Duodenal mucosa (tissue), 2 donors: ENCODE measurements at regions not wholly inside any gene's neighbourhood (a gene's known extent, or its start where the extent isn't known, plus 50 kb on each side); places are given as distances from the start of the nearest gene placed in this dataset.

Experiments used
- H3K27ac ChIP-seq: one replicate; pipeline ENCODE4 v1.7.0; 2013; ENCODE audit warnings: low read depth, low read length
- H3K27me3 ChIP-seq, 2 donors: one replicate each; pipeline ENCODE4 v1.7.0; 2013; ENCODE audit warnings: low read length in 2 of 2, control low read depth in 1 of 2; ENCODE audit not compliant: insufficient read depth in 2 of 2, control insufficient read depth in 1 of 2
- H3K36me3 ChIP-seq, 2 donors: one replicate each; pipeline ENCODE4 v1.7.0; 2013; ENCODE audit warnings: low read length in 2 of 2, control low read depth in 1 of 2; ENCODE audit not compliant: insufficient read depth in 2 of 2, control insufficient read depth in 1 of 2
- H3K4me1 ChIP-seq, 2 donors: one replicate each; pipeline ENCODE4 v1.7.0; 2013; ENCODE audit warnings: low read length in 2 of 2, control low read depth in 1 of 2; ENCODE audit not compliant: insufficient read depth in 2 of 2, control insufficient read depth in 1 of 2
- H3K4me3 ChIP-seq, 2 donors: one replicate each; pipeline ENCODE4 v1.7.0; 2013; ENCODE audit warnings: low read length in 2 of 2, low read depth in 1 of 2
- H3K9ac ChIP-seq, 2 donors: one replicate each; pipeline ENCODE4 v1.7.0; 2013; ENCODE audit warnings: low read length in 2 of 2, low read depth in 1 of 2
- H3K9me3 ChIP-seq, 2 donors: one replicate each; pipeline ENCODE4 v1.7.0; 2013; ENCODE audit warnings: low read length in 2 of 2, control low read depth in 1 of 2; ENCODE audit not compliant: control insufficient read depth in 1 of 2

DNA sequence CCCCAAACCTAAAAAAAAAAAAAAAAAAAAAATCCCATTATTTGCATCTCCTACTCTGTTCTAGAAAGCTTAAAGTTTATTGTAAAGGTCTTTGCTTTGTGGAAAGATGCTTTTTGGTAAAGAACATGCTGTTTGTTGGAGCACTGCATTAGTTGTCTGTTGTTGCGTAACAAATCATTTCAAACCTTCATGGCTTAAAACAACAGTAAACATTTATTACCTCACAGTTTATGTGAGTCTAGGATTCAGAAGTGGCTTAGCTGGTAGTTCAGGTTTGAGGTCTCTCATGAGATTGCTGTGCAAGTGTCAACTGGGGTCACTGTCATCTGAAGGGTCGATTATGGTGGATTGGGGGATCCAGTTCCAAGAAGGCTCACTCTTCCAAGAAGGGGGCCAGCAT lies 155.2 kb upstream of the ZFP64 start:
- no peaks in the 10 kb centered on the region for H3K4me1 ChIP-seq
- no peak overlapping the region for H3K27ac ChIP-seq
- no peak overlapping the region for H3K9ac ChIP-seq
- H3K4me3 ChIP-seq = no peak overlapping the region
- H3K36me3 ChIP-seq = no peaks in the 10 kb centered on the region
- no peaks in the 10 kb centered on the region for H3K27me3 ChIP-seq
- no peaks in the 10 kb centered on the region for H3K9me3 ChIP-seq

DNA sequence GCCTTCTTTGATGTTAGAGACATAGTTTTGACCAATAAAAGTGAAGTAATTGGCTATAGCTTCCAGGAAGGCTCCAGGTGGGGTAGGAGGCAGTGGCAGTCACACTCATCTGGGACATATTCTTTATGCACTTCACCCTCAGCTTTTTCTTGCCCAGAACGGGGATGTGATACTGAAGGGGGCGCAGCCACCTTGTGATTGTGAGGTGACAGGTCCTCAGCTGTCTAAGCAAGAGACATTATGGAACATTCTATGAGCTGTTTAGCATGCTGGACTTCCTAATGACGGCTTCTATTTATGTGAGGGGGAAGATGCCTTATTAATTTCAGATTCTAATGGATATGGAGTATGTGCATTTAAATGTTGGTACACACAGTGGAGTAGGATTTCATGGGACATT lies 151.3 kb upstream of the ZFP64 start:
- no peak overlapping the region for H3K27ac ChIP-seq
- no peaks in the 10 kb centered on the region for H3K4me1 ChIP-seq
- H3K4me3 ChIP-seq = no peak overlapping the region
- H3K9ac ChIP-seq = no peak overlapping the region
- no peaks in the 10 kb centered on the region for H3K9me3 ChIP-seq
- no peaks in the 10 kb centered on the region for H3K36me3 ChIP-seq
- no peaks in the 10 kb centered on the region for H3K27me3 ChIP-seq

DNA sequence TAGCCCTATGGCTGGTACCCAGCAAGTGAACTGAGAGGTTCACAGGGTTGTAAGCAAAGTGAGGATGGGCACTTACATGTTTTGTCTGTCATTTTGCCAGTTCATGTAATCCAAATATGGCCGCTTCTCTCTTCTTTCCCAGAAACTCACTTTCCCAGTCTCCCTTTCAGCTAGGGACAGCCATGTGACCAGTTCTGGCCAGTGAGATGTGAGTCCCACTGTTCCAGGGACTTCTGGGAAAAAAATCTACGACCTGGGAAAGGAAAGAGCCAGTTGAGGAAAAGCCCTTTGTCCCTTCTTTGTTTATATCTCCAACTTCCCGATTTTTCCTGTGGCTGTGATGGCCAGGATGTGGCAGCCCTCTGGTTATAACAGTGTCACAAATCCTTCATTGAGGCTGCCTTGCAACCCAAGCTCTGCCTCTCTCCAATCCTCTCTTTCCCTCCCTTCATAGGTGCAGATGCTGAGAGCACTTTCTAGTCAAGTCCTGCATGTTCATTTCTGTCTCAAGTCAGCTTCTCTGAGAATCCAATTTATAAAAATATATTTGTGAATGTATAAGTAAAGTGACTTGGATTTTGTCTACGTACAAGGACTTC lies 148.6 kb upstream of the ZFP64 start:
- no peaks in the 10 kb centered on the region for H3K27me3 ChIP-seq
- no peak overlapping the region for H3K27ac ChIP-seq
- H3K9me3 ChIP-seq = no peaks in the 10 kb centered on the region
- H3K36me3 ChIP-seq = no peaks in the 10 kb centered on the region
- no peaks in the 10 kb centered on the region for H3K4me1 ChIP-seq
- H3K4me3 ChIP-seq = no peak overlapping the region
- H3K9ac ChIP-seq = no peak overlapping the region

DNA sequence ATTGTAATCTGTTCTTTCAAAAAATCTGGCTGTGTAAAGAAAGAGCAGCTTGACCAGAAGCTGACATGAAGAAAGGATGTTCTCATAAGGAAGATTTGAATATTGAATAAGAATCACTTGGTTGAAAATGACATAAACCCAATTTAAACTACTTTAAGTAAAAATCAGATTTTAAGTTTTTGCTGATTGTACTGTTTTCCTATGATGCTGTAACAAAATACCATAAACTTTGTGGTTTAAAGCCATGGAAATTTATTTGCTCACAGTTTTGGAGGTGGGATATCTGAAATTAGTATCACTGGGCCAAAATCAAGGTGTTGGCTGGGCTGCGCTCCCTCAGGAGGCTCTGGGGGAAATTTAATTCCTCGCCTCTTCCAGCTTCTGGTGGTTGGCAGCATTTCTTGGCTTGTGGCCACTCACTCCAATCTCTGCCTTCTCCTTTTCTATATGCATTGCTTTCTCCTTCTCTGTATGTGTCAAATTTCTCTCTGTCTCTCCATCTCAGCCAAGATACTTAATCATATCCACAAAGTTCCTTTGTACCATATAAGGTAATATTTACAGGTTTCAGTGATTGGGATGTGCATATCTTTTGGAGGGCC lies 141.2 kb upstream of the ZFP64 start:
- no peak overlapping the region for H3K27ac ChIP-seq
- H3K4me3 ChIP-seq = no peak overlapping the region
- no peaks in the 10 kb centered on the region for H3K36me3 ChIP-seq
- no peaks in the 10 kb centered on the region for H3K4me1 ChIP-seq
- H3K9ac ChIP-seq = no peak overlapping the region
- H3K9me3 ChIP-seq = no peaks in the 10 kb centered on the region
- H3K27me3 ChIP-seq = no peaks in the 10 kb centered on the region

DNA sequence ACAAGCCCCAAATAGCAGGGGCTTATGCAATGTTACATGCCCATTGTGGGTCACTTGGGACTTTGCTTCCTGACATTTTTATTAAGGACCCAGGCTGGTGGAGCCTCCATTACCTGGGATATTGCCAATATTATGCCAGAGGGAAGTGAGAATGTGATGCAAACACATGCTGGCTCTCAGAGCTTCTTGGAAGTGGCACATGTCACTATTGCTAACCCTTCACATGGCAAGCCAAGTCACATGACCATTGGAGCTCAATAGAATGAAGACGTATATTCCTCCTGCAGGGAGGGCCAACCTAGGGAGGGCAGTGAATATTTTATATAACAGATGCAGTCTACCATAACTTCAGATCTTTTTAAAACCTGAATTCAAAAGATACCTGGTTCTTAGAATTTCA lies 140.7 kb upstream of the ZFP64 start:
- Histone ChIP-seq H3K4me3 (no peak overlapping the region), H3K27ac (no peak overlapping the region), H3K4me1 (no peaks in the 10 kb centered on the region), H3K9me3 (no peaks in the 10 kb centered on the region), H3K27me3 (no peaks in the 10 kb centered on the region), H3K9ac (no peak overlapping the region), H3K36me3 (no peaks in the 10 kb centered on the region)

DNA sequence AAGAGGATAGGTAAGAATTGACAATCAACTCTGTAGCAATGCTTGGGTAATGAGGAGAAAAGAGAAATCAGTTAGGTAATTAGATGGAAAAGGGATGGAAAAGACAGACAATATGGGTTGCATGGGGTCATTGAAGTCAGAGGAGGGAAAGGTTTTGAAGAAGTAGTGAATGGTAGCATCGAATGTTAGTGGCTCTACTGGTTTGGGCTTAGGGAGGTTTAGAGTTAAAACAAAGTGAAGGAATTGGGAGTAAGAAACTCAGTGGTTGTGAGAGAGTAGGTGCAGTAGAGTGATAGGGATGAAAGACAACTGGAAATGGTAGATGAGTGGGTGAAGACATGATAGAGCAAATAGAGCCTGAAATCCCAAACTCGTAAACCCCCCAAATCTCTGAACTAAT lies 140.1 kb upstream of the ZFP64 start:
- Histone ChIP-seq H3K4me3 (no peak overlapping the region), H3K9me3 (no peaks in the 10 kb centered on the region), H3K36me3 (no peaks in the 10 kb centered on the region), H3K9ac (no peak overlapping the region), H3K4me1 (no peaks in the 10 kb centered on the region), H3K27me3 (no peaks in the 10 kb centered on the region), H3K27ac (no peak overlapping the region)

DNA sequence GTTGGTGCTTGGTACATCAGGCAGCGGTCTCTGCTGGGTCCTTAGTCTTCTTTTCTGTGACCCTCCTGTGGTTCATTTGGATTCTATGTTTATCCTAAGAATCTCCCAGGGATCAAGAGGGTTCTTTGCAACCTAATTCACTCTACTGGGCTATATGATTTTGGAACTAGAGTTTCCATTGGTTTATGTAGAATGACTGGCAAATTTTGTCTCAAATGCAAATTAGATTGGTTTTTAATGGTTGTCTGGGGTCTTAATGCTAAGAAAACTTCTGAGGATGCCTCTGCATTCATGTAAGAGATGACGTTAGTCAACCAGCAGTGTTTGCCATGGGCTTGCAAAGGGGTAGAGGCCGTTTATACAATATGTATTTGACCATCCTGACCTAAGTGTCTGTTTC lies 129.8 kb upstream of the ZFP64 start:
- peaks cover 0 to 5% of the 10 kb centered on the region in 2 donors for H3K27me3 ChIP-seq
- H3K9me3 ChIP-seq = peaks cover 0 to 4% of the 10 kb centered on the region in 2 donors
- H3K4me3 ChIP-seq = no peak overlapping the region
- no peak overlapping the region for H3K9ac ChIP-seq
- H3K4me1 ChIP-seq = no peaks in the 10 kb centered on the region
- H3K36me3 ChIP-seq = no peaks in the 10 kb centered on the region
- H3K27ac ChIP-seq = no peak overlapping the region

DNA sequence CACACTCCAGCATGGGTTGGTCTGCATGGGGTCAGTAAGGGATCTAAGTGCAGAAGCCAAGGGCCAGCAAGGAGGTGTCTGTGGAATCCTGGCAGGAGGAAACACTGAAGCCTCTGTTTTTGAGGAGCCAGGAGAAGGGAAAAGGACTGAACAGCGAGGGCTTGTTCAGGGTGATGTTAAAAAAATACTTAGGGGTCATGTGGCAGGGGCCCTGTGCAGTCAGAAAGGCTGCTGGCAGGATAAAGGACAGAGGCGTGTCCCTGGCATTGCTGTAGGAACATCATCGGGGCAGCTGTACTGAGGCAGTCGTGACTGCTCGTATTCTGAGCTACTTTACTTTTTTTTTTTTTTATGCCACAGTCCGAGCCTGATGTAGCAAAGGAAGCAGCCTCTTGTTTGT lies 127.1 kb upstream of the ZFP64 start:
- peaks cover 0 to 4% of the 10 kb centered on the region in 2 donors for H3K9me3 ChIP-seq
- no peaks in the 10 kb centered on the region for H3K36me3 ChIP-seq
- H3K9ac ChIP-seq = no peak overlapping the region
- no peak overlapping the region for H3K27ac ChIP-seq
- peaks cover 0 to 5% of the 10 kb centered on the region in 2 donors for H3K27me3 ChIP-seq
- H3K4me3 ChIP-seq = no peak overlapping the region
- no peaks in the 10 kb centered on the region for H3K4me1 ChIP-seq

DNA sequence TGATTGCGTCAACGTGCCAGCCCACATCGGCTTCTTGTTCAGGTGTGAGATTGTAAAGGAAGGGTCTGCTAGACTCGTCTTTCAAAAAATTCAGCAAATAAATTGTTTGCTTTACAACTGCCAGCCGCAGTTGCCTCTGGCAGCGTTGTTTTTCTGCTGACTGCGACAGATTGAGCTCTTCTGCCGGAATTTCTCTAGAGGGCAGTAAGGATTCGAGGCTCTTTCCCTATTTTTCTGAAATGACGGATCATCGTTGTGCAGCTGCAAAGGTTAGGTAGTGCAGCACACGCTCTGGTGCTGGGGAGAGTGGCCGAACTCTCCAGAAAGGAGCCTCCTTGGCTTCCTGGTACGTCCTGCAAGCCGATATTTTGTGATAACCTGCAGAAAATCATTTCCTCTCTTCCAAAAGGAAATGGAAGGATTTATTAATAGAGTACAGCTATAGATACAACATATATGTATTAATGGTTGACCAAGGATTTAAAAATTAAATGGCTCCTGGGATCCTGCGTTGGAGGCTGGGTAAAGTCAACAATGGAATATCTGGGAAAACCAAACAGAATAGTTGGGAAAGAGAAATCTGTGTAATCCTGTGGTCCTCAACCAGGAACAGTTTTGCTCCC lies 121.9 kb upstream of the ZFP64 start:
- no peak overlapping the region for H3K4me3 ChIP-seq
- no peak overlapping the region for H3K27ac ChIP-seq
- H3K9ac ChIP-seq = no peak overlapping the region
- peaks cover 0 to 5% of the 10 kb centered on the region in 2 donors for H3K27me3 ChIP-seq
- no peaks in the 10 kb centered on the region for H3K36me3 ChIP-seq
- peaks cover 0 to 4% of the 10 kb centered on the region in 2 donors for H3K9me3 ChIP-seq
- H3K4me1 ChIP-seq = no peaks in the 10 kb centered on the region

DNA sequence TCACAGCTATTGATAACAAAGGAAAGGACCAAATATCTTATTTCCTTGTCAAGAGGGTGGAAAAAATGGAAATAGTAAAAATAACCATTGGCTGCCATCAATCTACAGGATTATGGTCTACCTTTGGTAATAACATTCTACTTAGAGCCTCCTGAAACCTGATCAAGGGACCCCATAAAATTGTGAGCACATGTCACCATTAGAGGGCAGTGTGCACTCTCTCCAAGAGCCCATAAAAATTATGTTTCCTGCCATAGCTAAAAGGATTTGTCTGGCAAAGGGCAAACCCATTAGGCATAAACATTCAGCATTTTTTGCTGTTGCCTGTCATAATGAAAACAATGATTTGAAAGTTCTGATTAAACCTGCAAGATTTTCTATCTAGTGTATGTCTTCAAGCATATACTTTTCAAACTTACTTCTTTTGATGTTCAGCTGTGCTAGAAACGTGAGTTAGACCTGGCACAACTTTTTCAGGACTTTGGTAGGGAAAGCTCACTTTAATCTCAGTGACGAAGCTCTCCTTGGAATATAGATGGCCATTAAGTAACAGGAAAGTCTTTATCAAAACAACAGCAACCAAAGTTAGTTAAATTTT lies 120.7 kb upstream of the ZFP64 start:
- Histone ChIP-seq H3K9me3 (peaks cover 0 to 4% of the 10 kb centered on the region in 2 donors), H3K27me3 (peaks cover 0 to 5% of the 10 kb centered on the region in 2 donors), H3K36me3 (no peaks in the 10 kb centered on the region), H3K9ac (no peak overlapping the region), H3K27ac (no peak overlapping the region), H3K4me3 (no peak overlapping the region), H3K4me1 (no peaks in the 10 kb centered on the region)
